Neural progenitor cell (in vitro differentiated cells): ENCODE measurements at regions not wholly inside any gene's neighbourhood (a gene's known extent, or its start where the extent isn't known, plus 50 kb on each side); places are given as distances from the start of the nearest gene placed in this dataset.

Experiments used
- DNase-seq: peaks from one replicate; pipeline ENCODE4 v3.0.0-alpha.2; 2016; ENCODE audit warnings: low spot score
- H2AFZ ChIP-seq: fragments of 200-600 bp; sonication (generic); replicated peaks from 2 replicates; pipeline ENCODE4 v1.6.1; 2016; ENCODE audit warnings: antibody characterized with exemption
- H3F3A ChIP-seq: fragments of 200-600 bp; sonication (generic); 2 replicates; pipeline ENCODE4 v1.6.1; 2016; ENCODE audit warnings: antibody characterized with exemption, low read depth
- H3K27ac ChIP-seq: fragments of 200-600 bp; sonication (generic); 2 replicates; pipeline ENCODE4 v1.5.1; 2016; ENCODE audit warnings: mild to moderate bottlenecking
- H3K27me3 ChIP-seq: fragments of 200-600 bp; sonication (generic); 2 replicates; pipeline ENCODE4 v1.6.1; 2016; ENCODE audit warnings: mild to moderate bottlenecking, moderate library complexity
- H3K36me3 ChIP-seq: fragments of 200-600 bp; sonication (generic); 2 replicates; pipeline ENCODE4 v1.5.1; 2016
- H3K4me1 ChIP-seq: fragments of 200-600 bp; sonication (generic); 2 replicates; pipeline ENCODE4 v1.6.1; 2016; ENCODE audit warnings: mixed run types
- H3K4me2 ChIP-seq: fragments of 200-600 bp; sonication (generic); 2 replicates; pipeline ENCODE4 v1.6.1; 2016
- H3K4me3 ChIP-seq: fragments of 200-600 bp; sonication (generic); 2 replicates; pipeline ENCODE4 v1.5.1; 2016
- H3K79me2 ChIP-seq: fragments of 200-600 bp; sonication (generic); 2 replicates; pipeline ENCODE4 v1.6.1; 2016; ENCODE audit warnings: low read depth
- H3K9ac ChIP-seq: fragments of 200-600 bp; sonication (generic); 2 replicates; pipeline ENCODE4 v1.6.1; 2016
- H3K9me3 ChIP-seq: fragments of 200-600 bp; sonication (generic); 2 replicates; pipeline ENCODE4 v1.5.1; 2016; ENCODE audit warnings: low read depth
- H4K20me1 ChIP-seq: fragments of 200-600 bp; sonication (generic); 2 replicates; pipeline ENCODE4 v1.6.1; 2016; ENCODE audit warnings: low read depth
- H3K27ac Mint-ChIP-seq: 3 replicates; pipeline ENCODE4 v1.8.0; 2021; ENCODE audit warnings: mixed read lengths
- H3K27me3 Mint-ChIP-seq: 2 replicates; pipeline ENCODE4 v1.8.0; 2022; ENCODE audit warnings: low read depth, mild to moderate bottlenecking, inconsistent platforms, moderate library complexity, mixed read lengths; ENCODE audit not compliant: insufficient read depth
- H3K36me3 Mint-ChIP-seq: 3 replicates; pipeline ENCODE4 v1.8.0; 2021; ENCODE audit warnings: mixed read lengths
- H3K4me1 Mint-ChIP-seq: 3 replicates; pipeline ENCODE4 v1.8.0; 2021; ENCODE audit warnings: mixed read lengths
- H3K4me3 Mint-ChIP-seq: 3 replicates; pipeline ENCODE4 v1.8.0; 2021; ENCODE audit warnings: mild to moderate bottlenecking, moderate library complexity, mixed read lengths
- H3K9me3 Mint-ChIP-seq: 3 replicates; pipeline ENCODE4 v1.8.0; 2020; ENCODE audit warnings: mixed read lengths
- EZH2 ChIP-seq: fragments of 200-600 bp; sonication (generic); IDR thresholded peaks from 2 replicates; pipeline ENCODE4 v1.6.1; 2017; ENCODE audit warnings: antibody characterized with exemption, mild to moderate bottlenecking, moderate library complexity
- EZH2phosphoT487 ChIP-seq: fragments of 200-600 bp; sonication (generic); IDR thresholded peaks from 2 replicates; pipeline ENCODE4 v1.6.1; 2017; ENCODE audit warnings: antibody characterized with exemption
- TF ChIP-seq, protein P1 (sequence below): fragments of 200-600 bp; sonication (generic); IDR thresholded peaks from 2 replicates; pipeline ENCODE4 v1.5.1; 2017; ENCODE audit warnings: antibody characterized with exemption, mild to moderate bottlenecking

DNA sequence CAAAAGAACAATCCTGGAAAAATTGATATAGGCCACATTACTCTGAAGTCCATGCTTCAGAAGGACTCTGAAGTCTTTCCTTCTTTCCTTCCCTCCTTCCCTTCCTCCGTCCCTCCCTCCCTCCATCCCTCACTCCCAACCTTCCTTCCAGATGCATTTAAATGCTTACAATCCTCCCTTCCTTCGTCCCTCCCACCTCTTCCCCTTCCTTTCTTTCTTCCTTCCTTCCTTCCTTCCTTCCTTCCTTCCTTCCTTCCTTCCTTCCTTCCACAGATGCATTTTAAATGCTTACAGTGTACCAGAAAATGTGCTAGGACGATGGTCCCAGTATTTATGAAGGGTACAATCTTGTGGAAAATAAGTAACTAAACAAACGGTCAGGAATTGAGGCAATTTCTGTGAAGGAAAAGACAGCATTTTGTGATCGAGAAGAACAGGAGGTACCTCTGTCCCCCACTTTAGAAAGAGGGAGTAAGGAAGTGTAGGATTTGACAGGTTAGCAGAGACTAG is 181.3 kb upstream of the TUT7 start:
- H3K27me3 Mint-ChIP-seq: peaks cover 8% of the 10 kb centered on the region
- Histone ChIP-seq H3K27me3 (no peaks in the 10 kb centered on the region), H3K36me3 (no peaks in the 10 kb centered on the region), H4K20me1 (no peaks in the 10 kb centered on the region), H3K9me3 (no peaks in the 10 kb centered on the region), H3K9ac (no peak overlapping the region), H3K27ac (no peak overlapping the region), H3K4me2 (no peak overlapping the region), H3K4me1 (peaks cover 10% of the 10 kb centered on the region), H3K79me2 (no peaks in the 10 kb centered on the region), H3F3A (no peaks in the 10 kb centered on the region), H3K4me3 (no peak overlapping the region), H2AFZ (no peak overlapping the region)
- TF ChIP-seq EZH2phosphoT487 (no peak), EZH2 (no peak)
- TF ChIP-seq, protein P1, sequence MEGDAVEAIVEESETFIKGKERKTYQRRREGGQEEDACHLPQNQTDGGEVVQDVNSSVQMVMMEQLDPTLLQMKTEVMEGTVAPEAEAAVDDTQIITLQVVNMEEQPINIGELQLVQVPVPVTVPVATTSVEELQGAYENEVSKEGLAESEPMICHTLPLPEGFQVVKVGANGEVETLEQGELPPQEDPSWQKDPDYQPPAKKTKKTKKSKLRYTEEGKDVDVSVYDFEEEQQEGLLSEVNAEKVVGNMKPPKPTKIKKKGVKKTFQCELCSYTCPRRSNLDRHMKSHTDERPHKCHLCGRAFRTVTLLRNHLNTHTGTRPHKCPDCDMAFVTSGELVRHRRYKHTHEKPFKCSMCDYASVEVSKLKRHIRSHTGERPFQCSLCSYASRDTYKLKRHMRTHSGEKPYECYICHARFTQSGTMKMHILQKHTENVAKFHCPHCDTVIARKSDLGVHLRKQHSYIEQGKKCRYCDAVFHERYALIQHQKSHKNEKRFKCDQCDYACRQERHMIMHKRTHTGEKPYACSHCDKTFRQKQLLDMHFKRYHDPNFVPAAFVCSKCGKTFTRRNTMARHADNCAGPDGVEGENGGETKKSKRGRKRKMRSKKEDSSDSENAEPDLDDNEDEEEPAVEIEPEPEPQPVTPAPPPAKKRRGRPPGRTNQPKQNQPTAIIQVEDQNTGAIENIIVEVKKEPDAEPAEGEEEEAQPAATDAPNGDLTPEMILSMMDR: no peak
- peaks cover 4% of the 10 kb centered on the region for H3K9me3 Mint-ChIP-seq
- H3K27ac Mint-ChIP-seq: no peak overlapping the region
- H3K4me1 Mint-ChIP-seq: peaks cover 10% of the 10 kb centered on the region
- no peak for DNase-seq
- H3K36me3 Mint-ChIP-seq: no peaks in the 10 kb centered on the region
- no peak overlapping the region for H3K4me3 Mint-ChIP-seq

DNA sequence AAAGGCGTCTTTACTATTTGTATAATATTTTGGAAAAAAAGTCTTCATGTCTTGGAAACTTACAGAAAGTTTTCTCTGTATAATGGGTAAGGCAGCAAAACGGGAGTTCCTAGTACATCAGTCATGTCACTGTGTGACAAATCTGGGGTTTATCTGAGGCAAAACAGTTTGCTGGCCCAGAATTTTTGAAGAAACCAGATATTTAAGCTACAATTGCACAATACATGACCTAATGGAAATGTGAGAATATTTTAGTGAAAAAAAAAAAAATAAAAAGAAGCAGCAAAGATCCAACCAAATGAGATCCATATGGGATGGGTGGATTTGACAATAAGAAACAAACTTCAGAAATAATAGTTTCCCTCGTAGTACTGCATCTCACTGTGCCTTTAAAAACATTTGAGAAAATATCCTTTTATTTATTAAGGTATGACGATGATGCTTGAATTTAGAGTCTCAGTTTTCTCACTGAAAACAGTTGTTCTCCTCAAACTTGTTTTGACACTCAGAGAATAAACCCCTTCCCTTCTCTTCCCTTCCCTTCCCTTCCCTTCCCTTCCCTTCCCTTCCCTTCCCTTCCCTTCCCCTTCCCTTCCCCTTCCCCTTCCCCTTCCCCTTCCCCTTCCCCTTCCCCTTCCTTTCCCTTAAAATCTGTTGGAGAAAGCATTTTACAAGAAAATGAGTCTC is 180.5 kb upstream of the TUT7 start:
- H3K4me3 Mint-ChIP-seq: no peak overlapping the region
- H3K4me1 Mint-ChIP-seq: peaks cover 10% of the 10 kb centered on the region
- Histone ChIP-seq H3F3A (no peaks in the 10 kb centered on the region), H3K4me1 (peaks cover 10% of the 10 kb centered on the region), H3K27me3 (no peaks in the 10 kb centered on the region), H3K27ac (no peak overlapping the region), H3K4me3 (no peak overlapping the region), H3K9ac (no peak overlapping the region), H4K20me1 (no peaks in the 10 kb centered on the region), H3K4me2 (no peak overlapping the region), H3K79me2 (no peaks in the 10 kb centered on the region), H3K9me3 (no peaks in the 10 kb centered on the region), H3K36me3 (no peaks in the 10 kb centered on the region), H2AFZ (no peak overlapping the region)
- peaks cover 9% of the 10 kb centered on the region for H3K27me3 Mint-ChIP-seq
- TF ChIP-seq EZH2 (no peak), EZH2phosphoT487 (no peak)
- TF ChIP-seq, protein P1: no peak
- no peak overlapping the region for H3K27ac Mint-ChIP-seq
- H3K9me3 Mint-ChIP-seq: peaks cover 4% of the 10 kb centered on the region
- no peaks in the 10 kb centered on the region for H3K36me3 Mint-ChIP-seq
- no peak for DNase-seq

DNA sequence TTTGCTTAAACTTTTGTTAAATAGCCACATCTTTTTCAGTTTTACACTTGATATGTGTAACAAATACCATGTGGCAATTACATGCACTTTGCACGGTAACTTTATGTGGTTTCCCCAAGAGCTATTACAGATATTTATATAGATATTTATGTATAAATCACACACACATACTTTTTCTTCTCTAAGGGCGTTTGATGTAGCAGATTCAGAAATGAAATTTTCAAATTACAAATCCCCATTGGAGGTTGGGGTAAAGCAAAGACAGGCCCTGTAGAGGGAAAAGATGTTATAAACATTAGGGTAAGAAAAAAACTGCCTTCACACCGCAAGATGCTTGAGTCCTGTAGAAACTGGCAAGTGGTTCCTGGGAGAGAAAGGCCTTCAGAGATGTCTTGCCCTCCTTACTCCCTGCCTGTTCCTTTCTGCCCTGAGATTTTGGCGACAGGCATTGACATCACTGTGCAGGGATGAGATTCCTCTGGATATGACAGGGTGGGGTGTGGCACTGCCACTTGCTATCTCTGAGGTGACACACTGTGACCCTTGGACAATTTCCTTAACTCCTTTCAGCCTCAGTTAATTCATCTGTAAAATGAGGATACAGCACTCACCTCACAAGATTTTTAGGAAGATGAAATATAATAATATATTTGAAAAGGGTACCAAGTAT is 177.9 kb upstream of the TUT7 start:
- H3K9me3 Mint-ChIP-seq: peaks cover 4% of the 10 kb centered on the region
- Histone ChIP-seq H3K4me2 (no peak overlapping the region), H4K20me1 (no peaks in the 10 kb centered on the region), H3K27ac (no peak overlapping the region), H3K27me3 (no peaks in the 10 kb centered on the region), H3K9ac (no peak overlapping the region), H2AFZ (no peak overlapping the region), H3K79me2 (no peaks in the 10 kb centered on the region), H3K36me3 (no peaks in the 10 kb centered on the region), H3F3A (no peaks in the 10 kb centered on the region), H3K4me3 (no peak overlapping the region), H3K4me1 (peaks cover 10% of the 10 kb centered on the region), H3K9me3 (no peaks in the 10 kb centered on the region)
- DNase-seq: no peak
- no peak overlapping the region for H3K4me3 Mint-ChIP-seq
- no peak for TF ChIP-seq EZH2
- no peak for TF ChIP-seq EZH2phosphoT487
- TF ChIP-seq, protein P1: no peak
- no peaks in the 10 kb centered on the region for H3K36me3 Mint-ChIP-seq
- peaks cover 10% of the 10 kb centered on the region for H3K4me1 Mint-ChIP-seq
- peaks cover 9% of the 10 kb centered on the region for H3K27me3 Mint-ChIP-seq
- H3K27ac Mint-ChIP-seq: no peak overlapping the region
